Ishikawa (cell line): ENCODE measurements at regions not wholly inside any gene's neighbourhood (a gene's known extent, or its start where the extent isn't known, plus 50 kb on each side); places are given as distances from the start of the nearest gene placed in this dataset.

ENCODE experiments used
- CEBPB ChIP-seq: IDR thresholded peaks from 2 replicates; pipeline ENCODE4 v1.6.1; 2012
- CREB1 ChIP-seq: IDR thresholded peaks from 2 replicates; pipeline ENCODE4 v1.6.1; 2012; ENCODE audit warnings: low read depth
- EGR1 ChIP-seq: IDR thresholded peaks from 2 replicates; pipeline ENCODE4 v1.6.1; 2012
- EP300 ChIP-seq: IDR thresholded peaks from 2 replicates; pipeline ENCODE4 v1.6.1; 2012; ENCODE audit warnings: borderline replicate concordance
- FOXM1 ChIP-seq: IDR thresholded peaks from 2 replicates; pipeline ENCODE4 v1.6.1; 2012; ENCODE audit warnings: low read depth, borderline replicate concordance
- MAX ChIP-seq: IDR thresholded peaks from 2 replicates; pipeline ENCODE4 v1.6.1; 2012
- NFIC ChIP-seq: IDR thresholded peaks from 2 replicates; pipeline ENCODE4 v1.6.1; 2012
- RAD21 ChIP-seq: IDR thresholded peaks from 2 replicates; pipeline ENCODE4 v1.6.1; 2012; ENCODE audit warnings: low read depth
- TAF1 ChIP-seq: IDR thresholded peaks from 2 replicates; pipeline ENCODE4 v1.6.1; 2012; ENCODE audit warnings: low read depth, mild to moderate bottlenecking
- TCF12 ChIP-seq: IDR thresholded peaks from 2 replicates; pipeline ENCODE4 v1.6.1; 2012; ENCODE audit warnings: low read depth
- TEAD4 ChIP-seq: IDR thresholded peaks from 2 replicates; pipeline ENCODE4 v1.6.1; 2012
- YY1 ChIP-seq: IDR thresholded peaks from 2 replicates; pipeline ENCODE4 v1.6.1; 2012; ENCODE audit warnings: low read depth
- ZBTB7A ChIP-seq: IDR thresholded peaks from 2 replicates; pipeline ENCODE4 v1.6.1; 2012; ENCODE audit warnings: low read depth
- TF ChIP-seq, protein P1 (sequence below): IDR thresholded peaks from 2 replicates; pipeline ENCODE4 v1.6.1; 2012; ENCODE audit warnings: low read depth, mild to moderate bottlenecking
- TF ChIP-seq, protein P2 (sequence below): IDR thresholded peaks from 2 replicates; pipeline ENCODE4 v1.6.1; 2012

GRCh38 chr13:38635030-38635429, 51.8 kb upstream of the FREM2 start:
- no peak for TF ChIP-seq YY1
- TF ChIP-seq, protein P1, sequence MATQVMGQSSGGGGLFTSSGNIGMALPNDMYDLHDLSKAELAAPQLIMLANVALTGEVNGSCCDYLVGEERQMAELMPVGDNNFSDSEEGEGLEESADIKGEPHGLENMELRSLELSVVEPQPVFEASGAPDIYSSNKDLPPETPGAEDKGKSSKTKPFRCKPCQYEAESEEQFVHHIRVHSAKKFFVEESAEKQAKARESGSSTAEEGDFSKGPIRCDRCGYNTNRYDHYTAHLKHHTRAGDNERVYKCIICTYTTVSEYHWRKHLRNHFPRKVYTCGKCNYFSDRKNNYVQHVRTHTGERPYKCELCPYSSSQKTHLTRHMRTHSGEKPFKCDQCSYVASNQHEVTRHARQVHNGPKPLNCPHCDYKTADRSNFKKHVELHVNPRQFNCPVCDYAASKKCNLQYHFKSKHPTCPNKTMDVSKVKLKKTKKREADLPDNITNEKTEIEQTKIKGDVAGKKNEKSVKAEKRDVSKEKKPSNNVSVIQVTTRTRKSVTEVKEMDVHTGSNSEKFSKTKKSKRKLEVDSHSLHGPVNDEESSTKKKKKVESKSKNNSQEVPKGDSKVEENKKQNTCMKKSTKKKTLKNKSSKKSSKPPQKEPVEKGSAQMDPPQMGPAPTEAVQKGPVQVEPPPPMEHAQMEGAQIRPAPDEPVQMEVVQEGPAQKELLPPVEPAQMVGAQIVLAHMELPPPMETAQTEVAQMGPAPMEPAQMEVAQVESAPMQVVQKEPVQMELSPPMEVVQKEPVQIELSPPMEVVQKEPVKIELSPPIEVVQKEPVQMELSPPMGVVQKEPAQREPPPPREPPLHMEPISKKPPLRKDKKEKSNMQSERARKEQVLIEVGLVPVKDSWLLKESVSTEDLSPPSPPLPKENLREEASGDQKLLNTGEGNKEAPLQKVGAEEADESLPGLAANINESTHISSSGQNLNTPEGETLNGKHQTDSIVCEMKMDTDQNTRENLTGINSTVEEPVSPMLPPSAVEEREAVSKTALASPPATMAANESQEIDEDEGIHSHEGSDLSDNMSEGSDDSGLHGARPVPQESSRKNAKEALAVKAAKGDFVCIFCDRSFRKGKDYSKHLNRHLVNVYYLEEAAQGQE, result no peak
- no peak for TF ChIP-seq RAD21

DNA sequence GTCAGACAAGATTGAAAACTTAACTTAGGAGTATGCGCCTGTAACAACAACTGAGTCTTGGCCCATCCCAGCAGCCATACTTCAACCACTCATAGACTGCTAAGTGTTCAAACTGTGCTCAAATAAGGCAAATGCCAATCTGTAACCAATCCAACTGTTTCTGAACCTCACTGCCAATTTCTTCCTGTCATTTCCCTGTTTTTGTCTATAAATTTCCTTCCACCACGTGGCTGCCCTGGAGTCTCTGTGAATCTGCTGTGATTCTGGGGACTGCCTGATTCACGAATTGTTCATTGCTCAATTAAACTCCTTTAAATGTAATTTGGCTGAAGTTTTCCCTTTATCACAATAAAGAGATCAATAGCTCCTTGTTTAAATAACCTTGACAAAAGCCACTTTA, 50.8 kb upstream of the FREM2 start:
- TF ChIP-seq ZBTB7A, result no peak
- no peak for TF ChIP-seq CEBPB
- TF ChIP-seq CREB1, result no peak
- no peak for TF ChIP-seq EGR1
- TF ChIP-seq, protein P2, sequence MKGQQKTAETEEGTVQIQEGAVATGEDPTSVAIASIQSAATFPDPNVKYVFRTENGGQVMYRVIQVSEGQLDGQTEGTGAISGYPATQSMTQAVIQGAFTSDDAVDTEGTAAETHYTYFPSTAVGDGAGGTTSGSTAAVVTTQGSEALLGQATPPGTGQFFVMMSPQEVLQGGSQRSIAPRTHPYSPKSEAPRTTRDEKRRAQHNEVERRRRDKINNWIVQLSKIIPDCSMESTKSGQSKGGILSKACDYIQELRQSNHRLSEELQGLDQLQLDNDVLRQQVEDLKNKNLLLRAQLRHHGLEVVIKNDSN, result no peak
- TF ChIP-seq RAD21, result no peak
- no peak for TF ChIP-seq MAX
- no peak for TF ChIP-seq TEAD4
- no peak for TF ChIP-seq EP300
- TF ChIP-seq TAF1, result no peak
- no peak for TF ChIP-seq TCF12
- TF ChIP-seq YY1, result no peak
- TF ChIP-seq, protein P1, result no peak
- no peak for TF ChIP-seq FOXM1
- no peak for TF ChIP-seq NFIC

- TF ChIP-seq, protein P1, result no peak
- TF ChIP-seq RAD21 (no peak), NFIC (no peak), YY1 (no peak), ZBTB7A (no peak), CREB1 (no peak), TAF1 (no peak), CEBPB (no peak), TCF12 (no peak), EP300 (no peak), MAX (no peak), TEAD4 (no peak), EGR1 (no peak), FOXM1 (no peak)
- TF ChIP-seq, protein P2, result no peak
Observed at GRCh38 chr13:38636761-38637160, 50.1 kb upstream of the FREM2 start.
